ENCODE measurements at regions not wholly inside any gene's neighbourhood (a gene's known extent, or its start where the extent isn't known, plus 50 kb on each side); places are given as distances from the start of the nearest gene placed in this dataset.

DNA sequence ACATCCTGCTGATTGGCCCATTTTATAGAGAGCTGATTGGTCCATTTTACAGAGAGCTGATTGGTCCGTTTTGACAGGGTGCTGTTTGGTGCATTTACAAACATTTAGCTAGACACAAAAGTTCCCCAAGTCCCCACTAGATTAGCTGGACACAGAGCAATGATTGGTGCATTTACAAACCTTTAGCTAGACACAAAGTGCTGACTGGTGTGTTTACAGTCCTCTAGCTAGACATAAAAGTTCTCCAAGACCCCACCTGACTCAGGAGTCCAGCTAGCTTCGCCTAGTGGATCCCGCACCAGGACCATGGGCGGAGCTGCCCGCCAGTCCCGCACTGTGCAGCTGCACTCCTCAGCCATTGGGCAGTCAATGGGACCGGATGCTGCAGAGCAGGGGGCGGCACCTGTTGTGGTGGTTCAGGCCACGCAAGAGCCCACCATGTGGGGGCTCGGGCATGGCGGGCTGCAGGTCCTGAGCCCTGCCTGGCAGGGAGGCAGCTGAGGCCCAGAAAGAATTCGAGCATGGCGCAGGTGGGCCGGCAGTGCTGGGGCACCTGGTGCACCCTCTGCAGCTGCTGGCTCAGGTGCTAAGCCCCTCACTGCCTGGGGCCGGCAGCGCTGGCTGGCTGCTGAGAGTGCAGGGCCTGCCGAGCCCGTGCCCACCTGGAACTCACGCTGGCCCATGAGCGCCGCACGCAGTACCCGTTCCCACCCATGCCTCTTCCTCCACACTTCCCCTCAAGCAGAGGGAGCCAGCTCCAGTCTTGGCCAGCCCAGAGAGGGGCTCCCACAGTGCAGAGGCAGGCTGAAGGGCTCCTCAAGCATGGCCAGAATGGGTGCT is 713.2 kb upstream of the GYPC start:
- no peak overlapping the region for H3K4me3 Mint-ChIP-seq (ENCODE audit: unreplicated experiment)
- TF ChIP-seq, protein P1, sequence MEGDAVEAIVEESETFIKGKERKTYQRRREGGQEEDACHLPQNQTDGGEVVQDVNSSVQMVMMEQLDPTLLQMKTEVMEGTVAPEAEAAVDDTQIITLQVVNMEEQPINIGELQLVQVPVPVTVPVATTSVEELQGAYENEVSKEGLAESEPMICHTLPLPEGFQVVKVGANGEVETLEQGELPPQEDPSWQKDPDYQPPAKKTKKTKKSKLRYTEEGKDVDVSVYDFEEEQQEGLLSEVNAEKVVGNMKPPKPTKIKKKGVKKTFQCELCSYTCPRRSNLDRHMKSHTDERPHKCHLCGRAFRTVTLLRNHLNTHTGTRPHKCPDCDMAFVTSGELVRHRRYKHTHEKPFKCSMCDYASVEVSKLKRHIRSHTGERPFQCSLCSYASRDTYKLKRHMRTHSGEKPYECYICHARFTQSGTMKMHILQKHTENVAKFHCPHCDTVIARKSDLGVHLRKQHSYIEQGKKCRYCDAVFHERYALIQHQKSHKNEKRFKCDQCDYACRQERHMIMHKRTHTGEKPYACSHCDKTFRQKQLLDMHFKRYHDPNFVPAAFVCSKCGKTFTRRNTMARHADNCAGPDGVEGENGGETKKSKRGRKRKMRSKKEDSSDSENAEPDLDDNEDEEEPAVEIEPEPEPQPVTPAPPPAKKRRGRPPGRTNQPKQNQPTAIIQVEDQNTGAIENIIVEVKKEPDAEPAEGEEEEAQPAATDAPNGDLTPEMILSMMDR (IDR thresholded peaks at IDR 0.05), result no peak
- no peak overlapping the region for H3K27ac Mint-ChIP-seq (ENCODE audit: unreplicated experiment)

DNA sequence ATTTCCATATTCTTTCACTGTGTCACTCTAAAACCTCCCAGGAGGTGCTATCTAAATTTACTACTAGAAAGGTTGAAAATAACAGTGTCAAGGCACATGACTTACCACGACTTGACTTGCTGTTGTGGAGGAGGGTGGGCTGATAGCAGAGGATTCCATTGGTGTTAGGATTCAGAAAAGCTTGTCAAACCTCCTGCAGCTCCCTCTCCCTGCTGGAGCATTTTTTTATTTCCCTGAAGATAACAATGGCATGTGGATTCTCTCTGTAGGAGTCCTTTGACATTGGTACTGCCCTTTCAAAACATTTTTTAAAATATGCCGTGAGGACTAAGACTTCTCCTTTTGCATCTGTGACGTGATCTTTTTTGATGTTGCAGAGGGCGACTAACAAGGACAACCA is 696.9 kb upstream of the GYPC start:
- Mint-ChIP-seq H3K4me1 (ENCODE audit: unreplicated experiment) (no peaks in the 10 kb centered on the region), H3K9me3 (ENCODE audit: unreplicated experiment) (peaks cover 23% of the 10 kb centered on the region), H3K36me3 (ENCODE audit: unreplicated experiment) (no peaks in the 10 kb centered on the region), H3K4me3 (ENCODE audit: unreplicated experiment) (no peak overlapping the region), H3K27me3 (ENCODE audit: unreplicated experiment) (no peaks in the 10 kb centered on the region), H3K27ac (ENCODE audit: unreplicated experiment) (no peak overlapping the region)
- no peak for DNase-seq (ENCODE audit: extremely low spot score, unreplicated experiment)
- TF ChIP-seq, protein P1 (IDR thresholded peaks at IDR 0.05), result no peak

More for the DNA sequence above, 713.2 kb upstream of the GYPC start:
- DNase-seq (ENCODE audit: extremely low spot score, unreplicated experiment), result no peak
- no peaks in the 10 kb centered on the region for H3K27me3 Mint-ChIP-seq (ENCODE audit: unreplicated experiment)
- H3K36me3 Mint-ChIP-seq (ENCODE audit: unreplicated experiment), result no peaks in the 10 kb centered on the region
- H3K4me1 Mint-ChIP-seq (ENCODE audit: unreplicated experiment), result no peaks in the 10 kb centered on the region
- peaks cover 46% of the 10 kb centered on the region for H3K9me3 Mint-ChIP-seq (ENCODE audit: unreplicated experiment)

DNA sequence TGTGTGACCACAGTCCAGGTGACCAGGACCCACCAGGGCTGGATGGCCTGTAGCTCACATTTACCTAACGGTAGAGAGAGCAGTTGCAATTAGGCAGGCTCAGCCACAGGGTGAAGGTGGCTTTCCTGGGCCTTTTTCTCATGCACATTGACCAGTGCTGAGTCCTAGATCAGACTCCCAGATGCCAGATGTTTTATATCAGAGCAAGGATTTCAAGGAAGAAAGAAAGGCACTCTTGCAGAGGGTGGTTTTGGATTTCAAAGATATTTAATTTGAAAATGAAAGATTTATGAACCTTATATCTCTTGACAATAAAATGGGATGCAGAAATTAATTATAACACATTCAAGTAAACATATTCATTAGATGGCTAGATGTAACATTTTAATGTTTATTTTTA is 694.2 kb upstream of the GYPC start:
- no peak overlapping the region for H3K4me3 Mint-ChIP-seq (ENCODE audit: unreplicated experiment)
- H3K27ac Mint-ChIP-seq (ENCODE audit: unreplicated experiment), result no peak overlapping the region
- no peak for DNase-seq (ENCODE audit: extremely low spot score, unreplicated experiment)
- H3K9me3 Mint-ChIP-seq (ENCODE audit: unreplicated experiment), result peaks cover 21% of the 10 kb centered on the region
- TF ChIP-seq, protein P1 (IDR thresholded peaks at IDR 0.05), result no peak
- H3K4me1 Mint-ChIP-seq (ENCODE audit: unreplicated experiment), result no peaks in the 10 kb centered on the region
- no peaks in the 10 kb centered on the region for H3K27me3 Mint-ChIP-seq (ENCODE audit: unreplicated experiment)
- no peaks in the 10 kb centered on the region for H3K36me3 Mint-ChIP-seq (ENCODE audit: unreplicated experiment)

DNA sequence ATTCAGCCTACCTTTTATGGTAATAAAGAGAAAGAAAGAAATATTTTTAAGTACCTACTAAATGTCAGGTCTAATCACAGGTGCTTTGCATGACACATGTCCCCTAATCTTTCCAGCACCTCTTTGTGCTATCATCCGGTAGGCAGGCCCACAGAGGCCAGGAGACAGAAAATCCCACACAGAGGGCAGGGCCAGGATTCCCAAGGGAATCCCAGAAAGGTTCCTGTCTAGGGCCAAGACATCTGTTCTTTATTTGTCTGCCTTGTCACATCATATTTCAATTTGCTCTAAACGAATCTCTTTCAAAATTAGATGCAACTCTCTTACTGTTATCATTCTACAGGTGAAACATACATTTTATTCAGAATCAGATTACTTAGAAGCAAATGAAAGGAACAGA is 676.1 kb upstream of the GYPC start:
- DNase-seq (ENCODE audit: extremely low spot score, unreplicated experiment), result no peak
- H3K4me1 Mint-ChIP-seq (ENCODE audit: unreplicated experiment), result no peaks in the 10 kb centered on the region
- H3K27me3 Mint-ChIP-seq (ENCODE audit: unreplicated experiment), result no peaks in the 10 kb centered on the region
- TF ChIP-seq, protein P1 (IDR thresholded peaks at IDR 0.05), result no peak
- no peak overlapping the region for H3K27ac Mint-ChIP-seq (ENCODE audit: unreplicated experiment)
- H3K9me3 Mint-ChIP-seq (ENCODE audit: unreplicated experiment), result peaks cover 8% of the 10 kb centered on the region
- H3K4me3 Mint-ChIP-seq (ENCODE audit: unreplicated experiment), result no peak overlapping the region
- no peaks in the 10 kb centered on the region for H3K36me3 Mint-ChIP-seq (ENCODE audit: unreplicated experiment)

DNA sequence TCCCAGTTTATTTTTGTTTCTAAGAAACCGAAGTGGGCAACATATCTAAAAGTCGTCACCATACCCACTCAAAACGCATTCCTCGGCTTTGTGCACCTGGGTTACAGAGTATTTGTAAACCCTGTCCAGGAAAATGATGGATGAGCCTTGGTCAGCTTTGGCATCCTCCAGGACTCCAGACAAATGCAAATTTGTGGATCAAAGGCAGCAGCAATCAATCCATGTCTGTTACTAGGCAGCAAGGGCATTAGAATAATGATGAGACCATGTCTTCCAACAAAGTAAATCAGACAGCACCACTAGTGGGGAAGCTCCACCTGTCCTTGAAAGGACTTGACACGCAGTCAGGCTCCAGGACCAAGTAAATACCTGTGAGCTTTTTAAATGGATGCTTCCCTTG is 672.6 kb upstream of the GYPC start:
- TF ChIP-seq, protein P1 (IDR thresholded peaks at IDR 0.05), result no peak
- Mint-ChIP-seq H3K36me3 (ENCODE audit: unreplicated experiment) (no peaks in the 10 kb centered on the region), H3K9me3 (ENCODE audit: unreplicated experiment) (peaks cover 16% of the 10 kb centered on the region), H3K27me3 (ENCODE audit: unreplicated experiment) (no peaks in the 10 kb centered on the region), H3K27ac (ENCODE audit: unreplicated experiment) (no peak overlapping the region), H3K4me1 (ENCODE audit: unreplicated experiment) (no peaks in the 10 kb centered on the region), H3K4me3 (ENCODE audit: unreplicated experiment) (no peak overlapping the region)
- no peak for DNase-seq (ENCODE audit: extremely low spot score, unreplicated experiment)

Measured in osteocyte (in vitro differentiated cells).